ENCODE measurements at regions not wholly inside any gene's neighbourhood (a gene's known extent, or its start where the extent isn't known, plus 50 kb on each side); places are given as distances from the start of the nearest gene placed in this dataset.

DNA sequence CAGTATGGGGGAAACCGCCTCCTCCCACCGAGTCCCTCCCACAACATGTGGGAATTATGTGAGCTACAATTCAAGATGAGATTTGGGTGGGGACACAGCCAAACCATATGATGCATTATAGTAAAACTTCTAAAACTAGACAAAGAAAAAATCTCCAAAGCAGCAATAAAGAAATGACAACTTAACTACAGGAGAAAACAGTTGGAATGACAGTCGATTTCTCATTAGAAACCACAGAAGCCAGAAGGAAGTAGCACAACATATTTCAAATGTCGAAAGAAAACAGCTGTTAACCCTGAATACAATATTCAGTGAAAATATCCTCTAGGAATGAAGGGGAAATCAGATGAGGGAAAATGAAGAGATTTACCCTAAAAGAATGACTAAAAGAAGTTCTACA, 53.5 kb upstream of the TCF4 start:
- no peak for TF ChIP-seq POLR2AphosphoS5 (IDR thresholded peaks at IDR 0.05; ENCODE audit: borderline replicate concordance, low read depth, low read length)
- no peak for TF ChIP-seq EZH2 (IDR thresholded peaks at IDR 0.05)
- no peak for TF ChIP-seq FOXP2 (optimal IDR thresholded peaks at IDR 0.05; ENCODE audit: control extremely low read depth, extremely low read length, insufficient read depth)

All from SK-N-MC (cell line).